GM19395 (cell line): ENCODE measurements at regions not wholly inside any gene's neighbourhood (a gene's known extent, or its start where the extent isn't known, plus 50 kb on each side); places are given as distances from the start of the nearest gene placed in this dataset.
"Not testable (repeated sequence)": the region's sequence is repeated elsewhere in the genome, so short reads cannot be mapped to it uniquely, and the experiment has no call there.

Source experiments
- ATAC-seq: cut with Tn5 transposase; IDR thresholded peaks from one replicate; pipeline ENCODE4 v1.9.1; 2021; ENCODE audit warnings: mild to moderate bottlenecking, moderate library complexity; ENCODE audit not compliant: unreplicated experiment

GRCh38 chr13:21872795-21873194 lies 201.9 kb downstream of the FGF9 start:
- ATAC-seq, result no peak

- ATAC-seq, result no peak
Observed at GRCh38 chr13:21875116-21875515, 204.2 kb downstream of the FGF9 start.

GRCh38 chr13:21879263-21879914 lies 208.5 kb downstream of the FGF9 start:
- ATAC-seq, result no peak

GRCh38 chr13:21882766-21883165 lies 211.9 kb downstream of the FGF9 start:
- no peak for ATAC-seq

- ATAC-seq, result no peak
Observed at GRCh38 chr13:21883713-21884112, 212.8 kb downstream of the FGF9 start.

GRCh38 chr13:21884299-21884909 lies 213.5 kb downstream of the FGF9 start:
- ATAC-seq, result no peak

- no peak for ATAC-seq
Observed at GRCh38 chr13:21884965-21885567, 214.2 kb downstream of the FGF9 start.

- ATAC-seq, result no peak
Observed at GRCh38 chr13:21885714-21886224, 214.9 kb downstream of the FGF9 start.

- no peak for ATAC-seq
Observed at GRCh38 chr13:21889651-21890050, 218.8 kb downstream of the FGF9 start.

GRCh38 chr13:21890220-21890619 lies 219.3 kb downstream of the FGF9 start:
- not testable (repeated sequence) for ATAC-seq

- ATAC-seq, result no peak
Observed at GRCh38 chr13:21894091-21894490, 223.2 kb downstream of the FGF9 start.

GRCh38 chr13:21894703-21895699 lies 224.1 kb downstream of the FGF9 start:
- no peak for ATAC-seq

GRCh38 chr13:21895779-21896178 lies 224.9 kb downstream of the FGF9 start:
- ATAC-seq, result no peak

GRCh38 chr13:21897161-21897560 lies 226.3 kb downstream of the FGF9 start:
- no peak for ATAC-seq

- ATAC-seq, result no peak
Observed at GRCh38 chr13:21898459-21898858, 227.6 kb downstream of the FGF9 start.

- no peak for ATAC-seq
Observed at GRCh38 chr13:21898945-21899344, 228.1 kb downstream of the FGF9 start.

- no peak for ATAC-seq
Observed at GRCh38 chr13:21901336-21901735, 230.5 kb downstream of the FGF9 start.

GRCh38 chr13:21901811-21902708 lies 231.2 kb downstream of the FGF9 start:
- no peak for ATAC-seq

GRCh38 chr13:21902709-21903098 lies 231.8 kb downstream of the FGF9 start:
- ATAC-seq, result no peak

GRCh38 chr13:21905486-21905885 lies 234.6 kb downstream of the FGF9 start:
- no peak for ATAC-seq
